SKM-1 treated with dmso at 0.1 percent for 144 hours (cell line): ENCODE measurements at regions not wholly inside any gene's neighbourhood (a gene's known extent, or its start where the extent isn't known, plus 50 kb on each side); places are given as distances from the start of the nearest gene placed in this dataset.
"Not testable (repeated sequence)": the region's sequence is repeated elsewhere in the genome, so short reads cannot be mapped to it uniquely, and the experiment has no call there.

Source experiments
- DNase-seq: peaks from one replicate; lab custom pipeline; 2025; ENCODE audit not compliant: unreplicated experiment; lab: John Stamatoyannopoulos, UW

GRCh38 chr5:118405650-118406061, 582.7 kb downstream of the DTWD2 start:
- DNase-seq = no peak

- no peak for DNase-seq
These were observed 591.1 kb downstream of the DTWD2 start for GRCh38 chr5:118397236-118397635.

GRCh38 chr5:118392491-118392890, 595.9 kb downstream of the DTWD2 start:
- no peak for DNase-seq

- not testable (repeated sequence) for DNase-seq
These were observed 605.4 kb downstream of the DTWD2 start for GRCh38 chr5:118382931-118383330.

GRCh38 chr5:118379470-118379869, 608.9 kb downstream of the DTWD2 start:
- DNase-seq = no peak

- no peak for DNase-seq
These were observed 609.4 kb downstream of the DTWD2 start for GRCh38 chr5:118378959-118379358.

GRCh38 chr5:118377420-118377819, 610.9 kb downstream of the DTWD2 start:
- no peak for DNase-seq

GRCh38 chr5:118371973-118372831, 616.1 kb downstream of the DTWD2 start:
- no peak for DNase-seq

GRCh38 chr5:118366429-118366828, 621.9 kb downstream of the DTWD2 start:
- no peak for DNase-seq

GRCh38 chr5:118365718-118366117, 622.6 kb downstream of the DTWD2 start:
- DNase-seq = no peak

- DNase-seq = no peak
These were observed 633.5 kb downstream of the DTWD2 start for GRCh38 chr5:118354797-118355196.

- DNase-seq = no peak
These were observed 634.4 kb downstream of the DTWD2 start for GRCh38 chr5:118353970-118354369.

- DNase-seq = no peak
These were observed 651.9 kb downstream of the DTWD2 start for GRCh38 chr5:118336468-118336867.

GRCh38 chr5:118327389-118327788, 661.0 kb downstream of the DTWD2 start:
- no peak for DNase-seq

GRCh38 chr5:118326481-118327045, 661.8 kb downstream of the DTWD2 start:
- no peak for DNase-seq

- no peak for DNase-seq
These were observed 662.4 kb downstream of the DTWD2 start for GRCh38 chr5:118325931-118326330.

GRCh38 chr5:118323723-118324122, 664.6 kb downstream of the DTWD2 start:
- DNase-seq = not testable (repeated sequence)

GRCh38 chr5:118321081-118321480, 667.3 kb downstream of the DTWD2 start:
- no peak for DNase-seq

GRCh38 chr5:118320121-118320520, 668.2 kb downstream of the DTWD2 start:
- no peak for DNase-seq

- no peak for DNase-seq
These were observed 673.4 kb downstream of the DTWD2 start for GRCh38 chr5:118314931-118315330.

GRCh38 chr5:118311103-118311819, 677.1 kb downstream of the DTWD2 start:
- DNase-seq = no peak

GRCh38 chr5:118310401-118310800, 677.9 kb downstream of the DTWD2 start:
- no peak for DNase-seq
